ENCODE measurements at regions not wholly inside any gene's neighbourhood (a gene's known extent, or its start where the extent isn't known, plus 50 kb on each side); places are given as distances from the start of the nearest gene placed in this dataset.

- no peaks in the 10 kb centered on the region for H3K36me3 ChIP-seq
- 50 to 66% methylated on average over 4 of the region's 4 CpGs for WGBS, 2 donors
- H3K4me3 ChIP-seq: no peak overlapping the region
- no peak overlapping the region for H3K27ac ChIP-seq
- TF ChIP-seq CTCF (IDR thresholded peaks at IDR 0.05) (no peak), POLR2A (IDR thresholded peaks at IDR 0.05) (no peak), EP300 (IDR thresholded peaks at IDR 0.05) (no peak)
- H3K9me3 ChIP-seq: no peaks in the 10 kb centered on the region
- peaks cover 0 to 5% (median 0%) of the 10 kb centered on the region in 4 donors for H3K4me1 ChIP-seq
- DNase-seq (ENCODE audit: low spot score in 2 of 2): no peak
- H3K27me3 ChIP-seq: no peaks in the 10 kb centered on the region
Measured at GRCh38 chr4:156710365-156711192, 261.0 kb downstream of the PDGFC start.

DNA sequence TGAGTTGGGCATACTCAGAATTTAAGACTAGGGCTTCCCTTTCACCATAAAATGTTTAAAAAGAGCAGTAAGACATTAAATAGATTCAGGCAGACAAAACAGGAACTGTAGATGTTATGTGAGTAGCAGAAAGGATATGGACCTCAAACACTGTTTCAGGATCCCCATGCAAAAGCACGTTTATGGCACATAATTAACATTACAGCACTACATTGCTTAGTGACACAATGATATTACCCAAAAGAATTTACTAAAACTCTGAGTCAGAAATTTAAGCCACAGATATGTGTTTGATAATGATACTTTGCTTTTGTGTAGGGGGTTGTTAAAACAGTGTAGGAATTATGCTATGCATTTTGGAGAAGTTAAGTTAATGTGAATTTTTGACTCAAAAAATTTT is 266.3 kb downstream of the PDGFC start:
- Histone ChIP-seq H3K27me3 (no peaks in the 10 kb centered on the region), H3K4me1 (no peaks in the 10 kb centered on the region), H3K27ac (no peak overlapping the region), H3K4me3 (no peak overlapping the region), H3K36me3 (no peaks in the 10 kb centered on the region), H3K9me3 (no peaks in the 10 kb centered on the region)
- WGBS, 2 donors: 17 to 24% methylated on average over 1 of the region's 1 CpG
- TF ChIP-seq POLR2A (IDR thresholded peaks at IDR 0.05) (no peak), CTCF (IDR thresholded peaks at IDR 0.05) (no peak), EP300 (IDR thresholded peaks at IDR 0.05) (no peak)
- DNase-seq (ENCODE audit: low spot score in 2 of 2): no peak

DNA sequence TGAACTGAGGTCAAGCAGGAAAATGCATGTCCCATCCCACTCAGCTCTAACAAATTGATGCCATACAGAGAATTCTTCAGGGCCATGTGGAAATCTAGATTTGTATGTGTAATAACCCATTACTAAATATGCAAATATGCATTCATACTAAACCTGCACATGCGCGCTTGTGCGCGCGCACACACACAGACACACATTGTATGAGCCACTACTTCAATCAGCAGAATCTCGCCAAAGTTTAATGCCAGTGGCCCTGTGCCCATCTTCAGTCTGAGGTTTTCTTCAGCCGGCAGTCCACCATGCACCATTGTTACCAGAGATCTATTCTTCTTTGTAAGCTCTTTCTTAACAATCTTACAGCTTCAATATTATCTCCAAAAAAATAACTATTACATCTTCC is 276.4 kb downstream of the PDGFC start:
- H3K36me3 ChIP-seq: no peaks in the 10 kb centered on the region
- H3K4me1 ChIP-seq: no peaks in the 10 kb centered on the region
- H3K4me3 ChIP-seq: no peak overlapping the region
- H3K9me3 ChIP-seq: no peaks in the 10 kb centered on the region
- no peaks in the 10 kb centered on the region for H3K27me3 ChIP-seq
- WGBS, 2 donors: 72 to 73% methylated on average over 7 of the region's 7 CpGs
- TF ChIP-seq POLR2A (IDR thresholded peaks at IDR 0.05) (no peak), EP300 (IDR thresholded peaks at IDR 0.05) (no peak), CTCF (IDR thresholded peaks at IDR 0.05) (no peak)
- H3K27ac ChIP-seq: no peak overlapping the region
- DNase-seq (ENCODE audit: low spot score in 2 of 2): no peak

- DNase-seq (ENCODE audit: low spot score in 2 of 2): no peak
- Histone ChIP-seq H3K4me1 (no peaks in the 10 kb centered on the region), H3K4me3 (no peak overlapping the region), H3K36me3 (no peaks in the 10 kb centered on the region), H3K9me3 (no peaks in the 10 kb centered on the region), H3K27me3 (no peaks in the 10 kb centered on the region), H3K27ac (no peak overlapping the region)
- TF ChIP-seq EP300 (IDR thresholded peaks at IDR 0.05): no peak
- no peak for TF ChIP-seq CTCF (IDR thresholded peaks at IDR 0.05)
- no peak for TF ChIP-seq POLR2A (IDR thresholded peaks at IDR 0.05)
- WGBS, 2 donors: 58 to 59% methylated on average over 3 of the region's 3 CpGs
Measured at GRCh38 chr4:156694413-156694812, 277.2 kb downstream of the PDGFC start.

GRCh38 chr4:156693557-156693956 is 278.0 kb downstream of the PDGFC start:
- Histone ChIP-seq H3K27ac (no peak overlapping the region), H3K4me1 (no peaks in the 10 kb centered on the region), H3K9me3 (no peaks in the 10 kb centered on the region), H3K36me3 (no peaks in the 10 kb centered on the region), H3K27me3 (no peaks in the 10 kb centered on the region), H3K4me3 (no peak overlapping the region)
- WGBS, 2 donors: 49 to 65% methylated on average over 1 of the region's 1 CpG
- no peak for DNase-seq (ENCODE audit: low spot score in 2 of 2)
- TF ChIP-seq EP300 (IDR thresholded peaks at IDR 0.05): no peak
- no peak for TF ChIP-seq POLR2A (IDR thresholded peaks at IDR 0.05)
- TF ChIP-seq CTCF (IDR thresholded peaks at IDR 0.05): no peak
